D721Med (cell line): ENCODE measurements at regions not wholly inside any gene's neighbourhood (a gene's known extent, or its start where the extent isn't known, plus 50 kb on each side); places are given as distances from the start of the nearest gene placed in this dataset.

ENCODE experiments used
- DNase-seq: peaks from one replicate; pipeline ENCODE4 v3.0.0; 2011; ENCODE audit warnings: low spot score; ENCODE audit not compliant: insufficient read length
- FAIRE-seq: peaks from 2 replicates; lab custom pipeline; 2011; peaks lifted over from hg19 to GRCh38; lab: Jason Lieb, UNC
- TF ChIP-seq, protein P1 (sequence below): IDR thresholded peaks from 2 replicates; pipeline ENCODE4 v1.5.1; 2012; ENCODE audit warnings: mild to moderate bottlenecking, control low read depth; ENCODE audit not compliant: insufficient read depth; ENCODE audit errors: missing control alignments

GRCh38 chr16:35687781-35688180 is 2228.4 kb downstream of the TP53TG3F start:
- TF ChIP-seq, protein P1, sequence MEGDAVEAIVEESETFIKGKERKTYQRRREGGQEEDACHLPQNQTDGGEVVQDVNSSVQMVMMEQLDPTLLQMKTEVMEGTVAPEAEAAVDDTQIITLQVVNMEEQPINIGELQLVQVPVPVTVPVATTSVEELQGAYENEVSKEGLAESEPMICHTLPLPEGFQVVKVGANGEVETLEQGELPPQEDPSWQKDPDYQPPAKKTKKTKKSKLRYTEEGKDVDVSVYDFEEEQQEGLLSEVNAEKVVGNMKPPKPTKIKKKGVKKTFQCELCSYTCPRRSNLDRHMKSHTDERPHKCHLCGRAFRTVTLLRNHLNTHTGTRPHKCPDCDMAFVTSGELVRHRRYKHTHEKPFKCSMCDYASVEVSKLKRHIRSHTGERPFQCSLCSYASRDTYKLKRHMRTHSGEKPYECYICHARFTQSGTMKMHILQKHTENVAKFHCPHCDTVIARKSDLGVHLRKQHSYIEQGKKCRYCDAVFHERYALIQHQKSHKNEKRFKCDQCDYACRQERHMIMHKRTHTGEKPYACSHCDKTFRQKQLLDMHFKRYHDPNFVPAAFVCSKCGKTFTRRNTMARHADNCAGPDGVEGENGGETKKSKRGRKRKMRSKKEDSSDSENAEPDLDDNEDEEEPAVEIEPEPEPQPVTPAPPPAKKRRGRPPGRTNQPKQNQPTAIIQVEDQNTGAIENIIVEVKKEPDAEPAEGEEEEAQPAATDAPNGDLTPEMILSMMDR: no peak
- DNase-seq (no peak), FAIRE-seq (no peak)

- no peak for DNase-seq
- FAIRE-seq: no peak
- TF ChIP-seq, protein P1: no peak
Observed at GRCh38 chr16:35689764-35690163, 2230.4 kb downstream of the TP53TG3F start.

- FAIRE-seq (no peak), DNase-seq (no peak)
- TF ChIP-seq, protein P1: no peak
Observed at GRCh38 chr16:35690413-35690812, 2231.0 kb downstream of the TP53TG3F start.

DNA sequence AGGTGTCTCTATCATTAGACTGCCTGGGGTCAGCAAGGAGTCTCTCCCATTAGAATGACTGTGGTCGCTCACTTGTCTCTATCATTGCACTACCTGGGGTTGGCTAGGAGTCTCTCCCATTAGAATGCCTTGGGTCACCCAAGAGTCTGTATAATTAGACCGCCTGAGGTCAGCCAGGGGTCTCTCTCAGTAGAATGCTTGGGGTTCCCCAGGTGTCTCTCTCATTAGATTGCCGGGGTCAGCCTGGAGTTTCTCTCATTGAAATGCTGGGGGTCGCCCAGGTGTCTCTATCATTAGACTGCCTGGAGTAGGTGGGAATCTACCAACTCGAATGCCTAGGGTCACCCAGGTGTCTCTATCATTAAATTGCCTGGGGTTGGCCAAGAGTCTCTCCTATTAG is 2231.6 kb downstream of the TP53TG3F start:
- TF ChIP-seq, protein P1: no peak
- no peak for DNase-seq
- no peak for FAIRE-seq

GRCh38 chr16:35692824-35693223 is 2233.4 kb downstream of the TP53TG3F start:
- TF ChIP-seq, protein P1: no peak
- FAIRE-seq (no peak), DNase-seq (no peak)

DNA sequence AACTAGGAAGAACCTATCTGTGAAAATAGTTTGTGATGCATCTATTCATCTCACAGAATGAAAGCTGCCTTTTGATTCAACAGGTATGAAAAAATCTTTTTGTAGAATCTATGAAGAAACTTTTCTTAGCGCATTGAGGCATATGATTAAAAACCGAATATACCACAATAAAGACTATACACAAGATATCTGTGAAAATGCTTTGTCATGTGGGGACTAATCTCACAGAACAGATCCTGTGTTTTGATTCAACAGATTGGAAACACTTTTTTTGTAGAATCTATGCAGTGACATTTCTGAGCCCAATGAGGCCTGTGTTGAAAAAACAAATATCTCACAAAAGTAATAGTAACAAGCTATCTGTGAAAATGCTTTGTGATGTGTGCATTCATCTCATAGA is 2247.5 kb downstream of the TP53TG3F start:
- no peak for DNase-seq

DNA sequence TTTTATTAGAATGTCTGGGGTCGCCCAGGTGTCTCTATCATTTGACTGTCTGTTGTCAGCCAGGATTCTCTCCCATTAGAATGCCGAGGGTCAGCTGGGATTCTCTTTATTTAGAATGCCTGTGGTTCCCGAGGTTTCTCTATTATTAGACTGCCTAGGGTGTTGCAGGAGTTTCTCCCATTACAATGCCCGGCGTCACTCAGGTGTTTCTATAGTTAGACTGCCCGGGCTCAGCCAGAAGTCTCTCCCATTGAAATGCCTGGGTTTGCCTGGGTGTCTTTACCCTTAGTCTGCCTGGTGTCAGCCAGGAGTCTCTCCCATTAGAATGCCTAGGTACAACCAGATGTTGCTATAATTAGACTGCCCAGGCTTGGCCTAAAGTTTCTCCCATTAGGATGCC is 2252.0 kb downstream of the TP53TG3F start:
- no peak for FAIRE-seq
- DNase-seq: no peak
- TF ChIP-seq, protein P1: no peak

More for the DNA sequence above, 2247.5 kb downstream of the TP53TG3F start:
- TF ChIP-seq, protein P1: no peak
- no peak for FAIRE-seq
